GM12872 (cell line): ENCODE measurements at regions not wholly inside any gene's neighbourhood (a gene's known extent, or its start where the extent isn't known, plus 50 kb on each side); places are given as distances from the start of the nearest gene placed in this dataset.
A peak's percentile ranks its signal among the peaks of the same experiment; 100 is the strongest.

ENCODE experiments used
- TF ChIP-seq, protein P1 (sequence below): IDR thresholded peaks from 3 replicates; pipeline ENCODE4 v1.5.1; 2011; ENCODE audit warnings: low read depth, mild to moderate bottlenecking, low read length, moderate library complexity; ENCODE audit not compliant: insufficient read depth

DNA sequence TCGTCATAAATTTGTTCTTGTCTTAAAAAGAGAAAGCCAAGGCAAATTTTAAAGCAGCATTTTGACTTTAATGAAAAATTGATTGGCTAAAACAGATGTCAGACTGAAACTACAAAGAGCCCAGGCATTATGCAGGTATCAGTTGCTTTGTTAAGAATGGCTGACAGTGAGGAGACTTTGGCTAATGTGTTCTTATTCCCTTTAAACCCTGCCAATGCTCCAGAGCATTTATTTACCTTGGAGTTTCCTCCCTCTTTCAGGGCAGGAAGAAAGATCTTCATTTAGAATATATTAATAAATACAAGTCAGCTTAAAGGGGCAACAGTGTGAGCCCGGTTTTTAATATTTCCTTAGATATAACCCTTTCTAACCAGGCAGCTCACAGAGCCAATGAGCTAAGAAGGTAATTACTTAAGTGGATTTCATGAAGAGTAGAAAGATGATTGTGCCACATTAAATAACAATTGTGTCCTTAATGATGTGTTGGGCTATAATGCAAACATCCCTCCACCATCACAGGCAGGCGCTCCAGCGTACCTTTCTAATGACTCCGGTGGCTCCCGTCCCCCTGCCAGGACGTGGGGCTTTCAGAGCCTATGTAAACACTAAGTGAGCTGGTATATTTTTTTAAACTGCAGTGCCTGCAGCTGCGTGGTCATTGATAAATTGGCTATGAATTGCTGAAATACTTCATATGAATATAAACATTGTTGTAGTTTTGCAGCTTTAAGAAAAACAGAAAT lies 349.4 kb upstream of the POU3F3 start:
- TF ChIP-seq, protein P1, sequence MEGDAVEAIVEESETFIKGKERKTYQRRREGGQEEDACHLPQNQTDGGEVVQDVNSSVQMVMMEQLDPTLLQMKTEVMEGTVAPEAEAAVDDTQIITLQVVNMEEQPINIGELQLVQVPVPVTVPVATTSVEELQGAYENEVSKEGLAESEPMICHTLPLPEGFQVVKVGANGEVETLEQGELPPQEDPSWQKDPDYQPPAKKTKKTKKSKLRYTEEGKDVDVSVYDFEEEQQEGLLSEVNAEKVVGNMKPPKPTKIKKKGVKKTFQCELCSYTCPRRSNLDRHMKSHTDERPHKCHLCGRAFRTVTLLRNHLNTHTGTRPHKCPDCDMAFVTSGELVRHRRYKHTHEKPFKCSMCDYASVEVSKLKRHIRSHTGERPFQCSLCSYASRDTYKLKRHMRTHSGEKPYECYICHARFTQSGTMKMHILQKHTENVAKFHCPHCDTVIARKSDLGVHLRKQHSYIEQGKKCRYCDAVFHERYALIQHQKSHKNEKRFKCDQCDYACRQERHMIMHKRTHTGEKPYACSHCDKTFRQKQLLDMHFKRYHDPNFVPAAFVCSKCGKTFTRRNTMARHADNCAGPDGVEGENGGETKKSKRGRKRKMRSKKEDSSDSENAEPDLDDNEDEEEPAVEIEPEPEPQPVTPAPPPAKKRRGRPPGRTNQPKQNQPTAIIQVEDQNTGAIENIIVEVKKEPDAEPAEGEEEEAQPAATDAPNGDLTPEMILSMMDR, result no peak

DNA sequence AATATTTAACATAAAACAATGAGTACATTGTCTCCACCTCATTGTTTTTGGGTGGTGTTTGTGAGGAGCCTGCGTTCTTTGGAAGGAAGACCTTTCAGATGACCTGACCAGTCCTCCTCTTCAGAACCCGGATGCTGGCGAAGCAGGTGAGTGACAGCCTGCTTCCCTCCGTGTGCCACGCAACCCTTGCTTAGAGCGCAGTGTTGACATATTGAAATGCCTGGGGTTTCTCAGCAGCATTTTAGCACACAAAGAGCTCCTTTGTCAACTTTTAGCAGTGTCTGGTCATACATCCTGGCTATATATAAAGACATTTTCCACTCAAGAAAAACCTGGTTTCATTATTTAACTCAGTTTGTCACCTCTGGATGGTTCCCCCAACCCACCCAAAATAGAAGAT lies 335.7 kb upstream of the POU3F3 start:
- TF ChIP-seq, protein P1, result no peak

DNA sequence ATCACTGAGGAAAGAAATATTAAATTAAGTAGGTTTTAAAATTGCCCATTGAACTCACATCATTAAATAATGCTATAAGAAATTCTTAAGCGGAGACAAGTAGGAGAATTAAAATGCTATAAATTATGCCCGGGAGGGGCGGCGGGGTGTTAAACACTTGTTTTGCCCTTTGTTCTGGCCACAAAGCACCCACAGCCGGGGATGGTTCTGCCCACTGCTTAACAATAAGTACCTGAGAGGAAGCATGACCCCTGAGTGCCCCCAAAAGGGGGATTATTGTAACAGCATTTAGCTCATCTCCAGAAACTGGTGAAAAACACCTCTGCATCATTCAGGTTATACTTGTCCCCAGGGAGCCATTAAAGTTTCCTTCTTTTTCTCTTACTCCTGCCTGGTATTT lies 332.7 kb upstream of the POU3F3 start:
- TF ChIP-seq, protein P1, result 0 out of 3 replicates have a peak, but pooled peaks have one; percentile 12

DNA sequence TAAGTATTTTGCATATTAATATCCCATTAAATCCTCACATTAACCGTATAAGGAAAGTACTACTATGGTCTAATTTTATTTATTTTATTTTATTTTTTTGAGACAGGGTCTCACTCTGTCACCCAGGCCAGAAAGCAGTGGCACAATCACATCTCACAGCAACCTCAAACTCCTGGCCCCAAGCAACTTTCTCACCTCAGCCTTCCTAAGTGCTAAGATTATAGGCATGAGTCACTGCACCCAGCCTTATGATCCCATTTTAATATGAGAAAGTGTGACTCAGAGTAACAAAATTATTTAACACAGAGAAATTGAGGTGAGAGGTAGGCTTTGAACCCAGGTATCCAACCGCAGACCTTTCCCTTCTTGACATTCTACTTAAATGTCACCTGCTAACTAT lies 330.0 kb upstream of the POU3F3 start:
- TF ChIP-seq, protein P1, result no peak

DNA sequence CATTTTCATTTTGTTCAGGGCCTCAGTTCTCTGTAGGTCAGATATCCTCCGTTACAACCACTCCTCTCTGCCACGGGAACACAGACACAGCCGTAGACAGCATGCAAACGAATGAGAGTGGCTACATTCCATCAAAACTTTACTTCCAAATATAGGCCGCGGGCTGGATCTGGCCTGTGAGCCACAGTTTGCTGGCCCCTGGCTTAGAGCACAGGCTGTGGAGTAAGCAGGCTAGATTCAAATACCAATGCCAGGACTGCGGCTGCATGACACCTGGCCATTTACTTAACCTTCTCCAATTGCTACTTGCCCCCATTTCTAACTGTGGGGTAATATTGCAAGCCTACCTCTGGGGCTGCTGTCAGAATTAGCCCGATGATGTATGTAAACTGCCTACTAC lies 325.8 kb upstream of the POU3F3 start:
- TF ChIP-seq, protein P1, result no peak

DNA sequence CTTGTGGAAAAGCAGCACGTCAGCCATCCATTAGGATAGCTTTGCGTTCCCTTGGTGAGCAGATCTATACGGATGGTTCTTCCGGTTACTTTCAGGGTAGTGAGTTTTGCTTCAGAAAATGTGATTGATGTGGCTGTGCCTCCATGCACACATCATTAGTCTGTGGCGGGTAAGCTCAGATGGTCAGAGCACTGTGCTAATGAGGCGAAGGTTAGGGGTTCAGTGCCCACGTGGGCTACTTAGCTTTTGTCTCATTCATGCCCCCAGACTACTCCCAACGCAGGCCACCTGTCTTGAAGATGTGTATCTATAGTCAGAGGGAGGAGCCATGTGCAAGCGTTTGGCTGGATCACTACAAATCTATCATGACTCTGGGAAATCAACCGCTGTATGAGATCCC lies 322.8 kb upstream of the POU3F3 start:
- TF ChIP-seq, protein P1, result no peak

DNA sequence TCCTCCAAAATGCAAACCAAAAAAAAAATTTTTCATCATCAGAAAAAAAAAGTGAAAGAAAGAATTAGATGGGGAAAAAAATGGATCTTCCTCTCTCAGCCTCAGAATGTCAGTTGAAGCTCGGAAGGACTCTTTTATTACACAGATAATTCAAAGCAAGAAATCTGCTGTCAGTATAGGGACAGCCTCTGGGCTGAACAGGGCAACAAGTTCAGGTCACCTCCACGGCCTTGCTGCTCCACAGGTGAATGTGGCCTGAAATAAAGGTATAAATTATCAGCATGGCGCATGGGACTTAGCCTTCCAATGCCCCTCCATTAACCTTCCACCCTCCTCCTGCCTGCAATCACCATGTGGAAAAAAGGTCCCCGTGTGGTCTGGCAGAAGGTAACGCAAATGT lies 316.8 kb upstream of the POU3F3 start:
- TF ChIP-seq, protein P1, result no peak
